AG09309 (cell line): ENCODE measurements at regions not wholly inside any gene's neighbourhood (a gene's known extent, or its start where the extent isn't known, plus 50 kb on each side); places are given as distances from the start of the nearest gene placed in this dataset.
A peak's percentile ranks its signal among the peaks of the same experiment; 100 is the strongest.

Experiments
- DNase-seq: peaks from one replicate; pipeline ENCODE4 v3.0.0-alpha.2; 2010; ENCODE audit warnings: low read depth
- H3K4me3 ChIP-seq: 2 replicates; pipeline ENCODE4 v1.5.1; 2011; ENCODE audit warnings: mild to moderate bottlenecking, low read depth, low read length, moderate library complexity; ENCODE audit not compliant: control insufficient read depth
- CTCF ChIP-seq: IDR thresholded peaks from 2 replicates; pipeline ENCODE4 v1.5.1; 2011; ENCODE audit warnings: mild to moderate bottlenecking, low read depth, low read length, inconsistent platforms; ENCODE audit not compliant: insufficient read depth, control insufficient read depth; ENCODE audit errors: missing control alignments

GRCh38 chr6:144929262-144929661 lies 644.1 kb downstream of the UTRN start:
- no peak for TF ChIP-seq CTCF
- no peak for DNase-seq
- H3K4me3 ChIP-seq: no peak overlapping the region

GRCh38 chr6:144931172-144932035 lies 646.3 kb downstream of the UTRN start:
- no peak overlapping the region for H3K4me3 ChIP-seq
- DNase-seq: no peak
- TF ChIP-seq CTCF: peak; percentile 75

DNA sequence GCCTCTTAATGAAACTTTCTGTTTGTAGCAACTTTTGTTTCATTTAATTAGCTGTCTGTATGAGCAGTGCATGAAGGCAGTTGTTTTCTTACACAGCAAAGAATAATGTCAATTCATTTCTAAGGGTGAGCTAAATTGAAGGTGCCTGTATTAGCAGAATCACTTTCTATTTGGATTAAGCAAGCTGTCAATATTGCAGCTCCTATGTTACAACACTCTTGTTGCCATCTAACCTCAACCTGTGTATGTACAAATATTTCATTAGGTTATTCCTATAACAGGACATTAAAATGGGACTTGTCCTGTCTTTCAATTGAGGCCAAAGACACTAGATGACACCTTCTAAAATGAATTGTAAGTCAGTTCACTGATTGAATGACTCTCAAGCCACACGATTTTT lies 647.5 kb downstream of the UTRN start:
- no peak for DNase-seq
- TF ChIP-seq CTCF: no peak
- no peak overlapping the region for H3K4me3 ChIP-seq

DNA sequence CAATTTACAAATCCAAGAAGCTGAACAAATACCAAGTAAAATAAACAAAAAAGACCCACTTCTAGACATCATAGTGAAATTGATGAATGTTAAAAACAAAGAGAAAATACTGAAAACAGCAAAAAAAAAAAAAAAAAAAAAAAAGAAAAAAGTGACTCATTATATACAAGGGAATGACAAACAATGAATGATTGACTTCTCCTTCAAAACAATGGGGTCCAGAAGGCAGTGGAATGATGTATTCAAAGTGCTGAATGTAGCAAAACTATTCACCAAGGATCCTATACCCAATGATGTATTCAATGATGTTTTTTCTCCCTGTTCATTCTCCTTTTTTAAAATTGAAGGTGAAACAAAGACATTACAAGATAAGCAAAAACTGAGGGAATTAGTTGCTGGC lies 650.0 kb downstream of the UTRN start:
- DNase-seq: no peak
- H3K4me3 ChIP-seq: no peak overlapping the region
- no peak for TF ChIP-seq CTCF

DNA sequence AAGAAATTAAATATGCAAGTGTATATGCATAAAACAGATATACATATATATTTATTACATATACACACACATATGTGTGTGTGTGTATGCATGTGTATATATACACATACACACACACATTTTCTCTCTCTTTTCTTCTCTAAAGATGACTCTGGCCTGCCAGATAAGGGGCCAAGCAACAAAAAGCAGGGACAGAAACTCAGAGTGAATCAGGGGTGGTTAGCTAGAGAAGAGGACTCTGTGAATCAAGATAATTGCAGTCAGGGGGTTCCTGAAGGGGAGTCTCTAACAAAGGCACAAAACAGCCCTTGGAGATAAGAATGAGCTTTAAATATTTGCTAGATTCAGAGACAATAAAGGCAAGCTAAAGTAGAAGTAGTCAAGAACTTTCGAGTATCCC lies 650.5 kb downstream of the UTRN start:
- no peak for TF ChIP-seq CTCF
- no peak overlapping the region for H3K4me3 ChIP-seq
- no peak for DNase-seq

GRCh38 chr6:144936764-144937163 lies 651.6 kb downstream of the UTRN start:
- DNase-seq: no peak
- no peak overlapping the region for H3K4me3 ChIP-seq
- TF ChIP-seq CTCF: no peak
